RKO (cell line): ENCODE measurements at regions not wholly inside any gene's neighbourhood (a gene's known extent, or its start where the extent isn't known, plus 50 kb on each side); places are given as distances from the start of the nearest gene placed in this dataset.

Experiments used
- DNase-seq: peaks from one replicate; pipeline ENCODE4 v3.0.0-alpha.2; 2016; ENCODE audit warnings: low spot score

- DNase-seq, result no peak
Measured at GRCh38 chr14:97874394-97874793, 1077.2 kb downstream of the VRK1 start.

GRCh38 chr14:97878206-97878605, 1081.0 kb downstream of the VRK1 start:
- DNase-seq, result no peak

- no peak for DNase-seq
Measured at GRCh38 chr14:97878727-97879126, 1081.5 kb downstream of the VRK1 start.

- DNase-seq, result no peak
Measured at GRCh38 chr14:97887690-97888089, 1090.5 kb downstream of the VRK1 start.

- no peak for DNase-seq
Measured at GRCh38 chr14:97888331-97888730, 1091.1 kb downstream of the VRK1 start.

- DNase-seq, result no peak
Measured at GRCh38 chr14:97891515-97891914, 1094.3 kb downstream of the VRK1 start.

GRCh38 chr14:97894552-97894951, 1097.4 kb downstream of the VRK1 start:
- no peak for DNase-seq

- DNase-seq, result no peak
Measured at GRCh38 chr14:97900196-97900854, 1103.1 kb downstream of the VRK1 start.

GRCh38 chr14:97902630-97903029, 1105.4 kb downstream of the VRK1 start:
- no peak for DNase-seq

GRCh38 chr14:97903821-97904220, 1106.6 kb downstream of the VRK1 start:
- no peak for DNase-seq

GRCh38 chr14:97912217-97912616, 1115.0 kb downstream of the VRK1 start:
- no peak for DNase-seq

- DNase-seq, result no peak
Measured at GRCh38 chr14:97916100-97916499, 1118.9 kb downstream of the VRK1 start.

GRCh38 chr14:97916669-97917568, 1119.7 kb downstream of the VRK1 start:
- DNase-seq, result no peak

GRCh38 chr14:97920201-97920600, 1123.0 kb downstream of the VRK1 start:
- no peak for DNase-seq

- no peak for DNase-seq
Measured at GRCh38 chr14:97921296-97921695, 1124.1 kb downstream of the VRK1 start.

GRCh38 chr14:97924922-97925613, 1127.9 kb downstream of the VRK1 start:
- no peak for DNase-seq

- DNase-seq, result no peak
Measured at GRCh38 chr14:97930166-97930565, 1133.0 kb downstream of the VRK1 start.

GRCh38 chr14:97931273-97931672, 1134.1 kb downstream of the VRK1 start:
- no peak for DNase-seq

GRCh38 chr14:97942921-97943320, 1145.7 kb downstream of the VRK1 start:
- no peak for DNase-seq

GRCh38 chr14:97943619-97944018, 1146.4 kb downstream of the VRK1 start:
- no peak for DNase-seq

GRCh38 chr14:97944380-97944779, 1147.2 kb downstream of the VRK1 start:
- no peak for DNase-seq

GRCh38 chr14:97945631-97946030, 1148.4 kb downstream of the VRK1 start:
- DNase-seq, result no peak

GRCh38 chr14:97946240-97946639, 1149.1 kb downstream of the VRK1 start:
- DNase-seq, result no peak
